ENCODE measurements at regions not wholly inside any gene's neighbourhood (a gene's known extent, or its start where the extent isn't known, plus 50 kb on each side); places are given as distances from the start of the nearest gene placed in this dataset.

DNA sequence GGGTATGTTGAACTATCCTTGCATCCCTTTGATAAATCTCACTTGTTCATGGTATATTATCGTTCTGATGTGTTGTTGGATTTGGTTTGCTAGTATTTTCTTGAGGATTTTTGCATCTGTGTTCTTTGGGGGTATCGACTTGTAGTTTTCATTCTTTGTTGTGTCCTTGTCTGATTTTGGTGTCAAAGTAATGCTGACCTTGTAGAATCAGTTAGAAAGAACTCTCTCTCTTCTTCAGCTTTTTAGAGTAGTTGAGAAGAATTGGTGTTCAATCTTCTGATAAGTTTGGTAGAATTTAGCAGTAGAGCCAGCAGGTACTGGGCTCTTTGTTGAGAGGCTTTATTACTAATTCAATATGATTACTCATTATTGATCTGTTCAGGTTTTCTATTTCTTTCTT, 707.2 kb upstream of the LRFN5 start:
- Histone ChIP-seq H3K9me3 (replicated peaks) (no peaks in the 10 kb centered on the region), H3K27ac (no peak overlapping the region), H3K4me1 (no peaks in the 10 kb centered on the region), H3K36me3 (no peaks in the 10 kb centered on the region), H3K4me3 (no peak overlapping the region), H3K27me3 (no peaks in the 10 kb centered on the region)
- DNase-seq = no peak

DNA sequence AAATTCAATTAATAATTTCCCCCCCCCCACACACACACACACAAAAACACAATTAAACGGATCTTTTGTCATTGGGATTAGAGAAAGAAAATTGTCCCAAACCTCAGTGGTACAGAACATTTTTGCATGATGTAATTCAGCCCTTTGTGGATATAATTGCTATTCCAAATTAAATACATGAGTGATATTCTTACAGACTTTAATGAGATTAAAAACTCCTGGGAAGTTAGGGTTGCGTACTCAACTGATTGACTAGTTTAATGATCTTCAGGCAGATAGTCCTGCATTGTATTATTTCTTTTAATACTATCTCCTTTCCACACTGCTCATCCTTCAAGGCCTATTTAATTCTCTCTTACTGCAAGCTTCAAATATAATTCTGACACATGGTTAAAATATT, 711.8 kb upstream of the LRFN5 start:
- Histone ChIP-seq H3K36me3 (no peaks in the 10 kb centered on the region), H3K27ac (no peak overlapping the region), H3K4me1 (no peaks in the 10 kb centered on the region), H3K9me3 (replicated peaks) (no peaks in the 10 kb centered on the region), H3K4me3 (no peak overlapping the region), H3K27me3 (no peaks in the 10 kb centered on the region)
- DNase-seq = no peak

DNA sequence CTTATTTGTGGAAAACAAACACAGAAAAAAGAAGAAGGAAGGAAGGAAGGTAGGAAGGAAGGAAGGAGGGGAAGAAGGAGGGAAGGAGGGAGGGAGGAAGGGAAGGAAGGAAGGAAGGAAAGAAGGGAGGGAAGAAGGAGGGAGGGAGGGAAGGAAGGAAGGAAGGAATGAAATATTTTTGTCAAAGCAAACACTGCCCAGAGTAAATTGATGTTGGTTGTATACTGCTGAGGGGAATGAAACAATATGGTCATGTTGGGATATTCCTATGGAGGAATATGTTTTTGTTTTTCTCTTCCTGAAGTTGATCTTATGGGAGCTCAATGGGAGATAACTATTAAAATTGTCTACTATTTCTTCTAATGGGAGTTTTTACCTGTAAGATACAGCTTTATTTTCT, 717.5 kb upstream of the LRFN5 start:
- Histone ChIP-seq H3K4me3 (no peak overlapping the region), H3K36me3 (no peaks in the 10 kb centered on the region), H3K27me3 (no peaks in the 10 kb centered on the region), H3K27ac (no peak overlapping the region), H3K9me3 (replicated peaks) (no peaks in the 10 kb centered on the region), H3K4me1 (no peaks in the 10 kb centered on the region)
- DNase-seq = no peak

DNA sequence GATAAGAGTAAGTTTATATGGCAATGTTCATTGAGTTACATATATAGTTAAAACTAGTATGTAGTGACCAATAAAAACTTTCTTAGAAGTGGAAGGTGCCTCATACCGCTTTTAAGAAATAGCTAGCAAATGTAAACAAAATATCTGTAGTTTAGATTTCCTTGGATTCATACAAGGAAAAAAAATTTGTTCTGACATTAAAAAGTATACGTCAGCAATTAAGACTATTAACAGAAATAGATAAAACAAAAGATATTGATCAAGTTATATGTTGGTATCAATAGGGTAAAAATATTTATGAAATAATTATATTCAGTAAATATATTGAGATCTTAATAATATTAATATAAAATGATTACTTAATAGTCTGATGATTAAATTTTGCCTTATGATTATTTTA, 718.8 kb upstream of the LRFN5 start:
- no peak overlapping the region for H3K4me3 ChIP-seq
- no peaks in the 10 kb centered on the region for H3K36me3 ChIP-seq
- H3K27me3 ChIP-seq = no peaks in the 10 kb centered on the region
- H3K27ac ChIP-seq = no peak overlapping the region
- H3K9me3 ChIP-seq (replicated peaks) = no peaks in the 10 kb centered on the region
- no peaks in the 10 kb centered on the region for H3K4me1 ChIP-seq
- DNase-seq = no peak

DNA sequence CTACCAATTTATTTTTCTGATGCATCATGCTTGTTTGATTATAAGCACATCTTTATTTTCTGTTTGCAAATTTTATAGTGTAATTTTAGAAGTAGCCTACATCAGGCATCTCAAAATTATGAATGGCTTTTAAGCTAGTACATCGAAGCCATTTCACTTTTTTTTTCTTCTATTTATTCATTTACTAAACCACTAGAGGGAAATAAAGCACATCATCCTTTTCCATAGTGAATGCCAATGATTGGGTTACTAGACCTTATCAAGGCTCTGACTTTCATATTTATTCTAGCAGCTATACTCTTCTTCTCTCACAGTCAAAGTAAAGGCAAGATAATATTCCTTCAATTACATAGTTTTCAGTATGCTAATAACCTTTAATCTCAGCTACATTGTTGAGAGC, 736.4 kb upstream of the LRFN5 start:
- no peaks in the 10 kb centered on the region for H3K4me1 ChIP-seq
- no peaks in the 10 kb centered on the region for H3K36me3 ChIP-seq
- no peaks in the 10 kb centered on the region for H3K27me3 ChIP-seq
- no peak overlapping the region for H3K27ac ChIP-seq
- H3K9me3 ChIP-seq (replicated peaks) = no peaks in the 10 kb centered on the region
- no peak overlapping the region for H3K4me3 ChIP-seq
- DNase-seq = no peak

DNA sequence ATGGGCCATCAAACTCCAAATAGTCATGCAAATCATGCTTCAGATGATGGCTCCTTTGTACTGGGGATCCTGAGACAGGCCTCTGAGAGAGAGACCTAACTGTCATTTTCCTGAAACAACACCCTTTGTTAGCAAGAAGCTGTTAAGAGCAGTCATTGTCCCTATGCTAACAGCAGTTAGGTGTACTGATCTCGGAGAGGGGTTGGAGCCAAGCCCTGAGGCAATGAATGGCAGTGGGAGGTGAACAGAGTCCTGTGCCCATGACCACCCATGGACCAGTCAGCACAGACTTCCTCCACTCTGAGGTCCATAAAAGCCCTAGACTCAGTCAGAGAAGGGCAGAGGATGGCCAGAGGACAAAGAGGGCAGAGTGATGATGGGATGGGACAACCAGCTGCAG, 747.6 kb upstream of the LRFN5 start:
- Histone ChIP-seq H3K27ac (no peak overlapping the region), H3K9me3 (replicated peaks) (no peaks in the 10 kb centered on the region), H3K36me3 (no peaks in the 10 kb centered on the region), H3K4me1 (no peaks in the 10 kb centered on the region), H3K4me3 (no peak overlapping the region), H3K27me3 (no peaks in the 10 kb centered on the region)
- no peak for DNase-seq

DNA sequence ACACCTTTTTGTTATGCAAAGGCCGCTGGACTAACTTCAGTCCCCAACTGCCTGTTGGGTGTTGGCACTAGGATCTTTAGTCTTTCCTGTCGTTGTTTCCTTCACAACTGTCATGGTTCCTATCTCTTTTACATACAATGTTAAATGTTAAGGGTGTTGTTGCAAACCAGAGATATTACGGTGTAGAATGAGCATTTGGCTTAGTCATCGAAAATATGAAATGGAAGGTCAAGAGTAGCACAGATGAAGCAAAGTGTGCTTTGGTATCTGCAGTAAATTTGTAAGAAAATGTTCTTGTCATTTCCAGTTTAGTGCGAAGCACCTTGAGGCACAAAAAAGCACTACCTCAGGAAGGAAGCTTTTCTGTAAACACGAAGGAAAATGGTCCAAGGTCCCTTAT, 751.3 kb upstream of the LRFN5 start:
- DNase-seq = no peak
- Histone ChIP-seq H3K4me3 (no peak overlapping the region), H3K9me3 (replicated peaks) (no peaks in the 10 kb centered on the region), H3K27ac (no peak overlapping the region), H3K4me1 (no peaks in the 10 kb centered on the region), H3K27me3 (no peaks in the 10 kb centered on the region), H3K36me3 (no peaks in the 10 kb centered on the region)

DNA sequence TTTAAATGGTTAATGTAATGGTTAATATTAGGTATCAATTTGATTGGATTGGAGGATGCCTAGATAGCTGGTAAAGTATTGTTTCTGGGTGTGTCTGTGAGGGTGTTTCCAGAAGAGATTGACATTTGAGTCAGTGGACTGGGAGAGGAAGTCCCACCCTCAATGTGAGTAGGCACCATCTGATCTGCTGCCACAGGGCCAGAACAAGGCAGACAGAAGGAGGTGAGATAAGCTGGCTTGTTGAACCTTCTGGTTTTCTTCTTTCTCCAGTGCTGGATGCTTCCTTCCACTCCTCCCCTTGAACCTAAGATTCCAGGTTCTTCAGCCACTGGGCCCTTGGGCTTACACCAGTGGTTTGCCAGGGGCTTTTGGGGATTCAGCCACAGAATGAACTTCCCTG, 756.5 kb upstream of the LRFN5 start:
- no peaks in the 10 kb centered on the region for H3K4me1 ChIP-seq
- no peak overlapping the region for H3K27ac ChIP-seq
- DNase-seq = no peak
- no peaks in the 10 kb centered on the region for H3K27me3 ChIP-seq
- no peaks in the 10 kb centered on the region for H3K36me3 ChIP-seq
- H3K9me3 ChIP-seq (replicated peaks) = no peaks in the 10 kb centered on the region
- H3K4me3 ChIP-seq = no peak overlapping the region

DNA sequence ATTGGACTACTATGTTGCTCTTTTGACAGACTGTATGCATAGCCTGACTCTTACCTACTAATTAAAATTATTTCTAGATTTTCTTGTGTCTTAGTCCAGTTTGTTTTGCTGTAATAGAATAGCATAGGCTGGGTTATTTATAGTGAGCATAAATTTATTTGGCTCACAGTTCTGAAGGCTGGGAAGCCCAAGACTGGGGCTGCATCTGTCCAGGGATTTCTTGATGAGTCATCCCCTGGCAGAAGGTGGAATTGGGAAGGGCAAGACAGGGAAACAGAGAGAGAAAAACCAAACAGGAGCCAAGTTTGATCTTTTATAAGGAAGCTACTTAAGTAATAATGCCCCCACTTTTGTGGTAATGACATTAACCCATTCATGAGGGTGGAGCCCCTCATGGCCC, 759.2 kb upstream of the LRFN5 start:
- Histone ChIP-seq H3K4me3 (no peak overlapping the region), H3K27ac (no peak overlapping the region), H3K36me3 (no peaks in the 10 kb centered on the region), H3K27me3 (no peaks in the 10 kb centered on the region), H3K4me1 (no peaks in the 10 kb centered on the region), H3K9me3 (replicated peaks) (no peaks in the 10 kb centered on the region)
- DNase-seq = no peak

DNA sequence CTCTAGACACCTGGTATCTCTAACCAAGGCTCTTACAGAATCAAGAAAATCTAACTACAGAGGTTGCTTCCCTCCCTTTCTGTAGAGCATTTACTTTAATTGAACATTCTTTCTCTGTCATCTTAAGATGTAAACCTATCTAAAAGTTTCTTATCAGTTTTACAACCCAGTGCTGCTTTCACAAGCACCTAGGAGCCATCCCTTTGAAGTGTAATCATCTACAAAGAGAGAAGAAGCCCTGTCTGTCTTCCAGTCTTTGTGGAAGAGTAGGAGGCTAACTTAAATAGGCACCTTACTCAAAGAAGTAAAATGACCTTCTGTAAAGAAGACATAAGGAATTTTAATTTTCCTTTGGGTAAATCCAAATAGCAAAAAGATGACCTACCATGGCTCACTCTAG, 763.9 kb upstream of the LRFN5 start:
- H3K9me3 ChIP-seq (replicated peaks) = no peaks in the 10 kb centered on the region
- no peaks in the 10 kb centered on the region for H3K4me1 ChIP-seq

DNA sequence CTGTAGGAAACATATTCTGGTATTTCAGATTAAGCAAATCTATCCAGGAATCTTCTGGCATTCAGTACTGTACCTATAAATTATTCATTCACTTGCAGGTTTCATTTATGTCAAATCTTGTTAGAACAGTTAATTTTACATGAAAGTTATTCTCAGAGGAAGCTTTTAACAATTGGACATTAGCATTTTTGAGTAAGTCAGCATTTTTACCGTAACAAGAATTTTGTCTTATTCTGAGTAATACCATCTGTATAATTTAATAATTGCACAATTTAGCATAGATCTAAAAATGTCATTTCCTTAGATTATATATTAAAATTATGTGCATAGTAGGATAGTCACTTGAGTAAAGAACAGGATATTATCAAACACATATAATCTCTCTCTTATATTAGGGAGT, 764.8 kb upstream of the LRFN5 start:
- no peaks in the 10 kb centered on the region for H3K27me3 ChIP-seq
- H3K4me3 ChIP-seq = no peak overlapping the region
- no peak for DNase-seq
- H3K4me1 ChIP-seq = no peaks in the 10 kb centered on the region
- no peak overlapping the region for H3K27ac ChIP-seq
- H3K36me3 ChIP-seq = no peaks in the 10 kb centered on the region
- no peaks in the 10 kb centered on the region for H3K9me3 ChIP-seq (replicated peaks)

More for the DNA sequence above, 763.9 kb upstream of the LRFN5 start:
- Histone ChIP-seq H3K4me3 (no peak overlapping the region), H3K27me3 (no peaks in the 10 kb centered on the region), H3K36me3 (no peaks in the 10 kb centered on the region), H3K27ac (no peak overlapping the region)
- DNase-seq = no peak

DNA sequence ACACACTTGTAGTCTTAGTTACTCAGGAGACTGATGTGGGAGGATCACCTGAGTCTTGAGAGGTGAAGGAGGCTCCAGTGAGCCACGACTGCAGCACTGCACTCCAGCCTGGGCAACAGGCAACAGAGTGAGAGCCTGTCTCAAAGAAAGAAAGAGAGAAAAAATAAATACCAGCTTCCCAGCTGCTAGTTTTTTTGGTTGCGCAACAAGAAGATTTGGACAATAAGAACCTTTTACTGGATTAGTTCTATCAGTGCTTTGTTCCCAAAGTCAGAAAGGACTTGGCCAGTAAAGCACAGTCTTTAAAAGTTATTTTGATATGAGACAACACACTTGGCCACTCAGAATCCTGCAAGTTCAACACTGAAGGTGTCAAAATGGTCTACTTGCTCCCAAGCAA, 768.1 kb upstream of the LRFN5 start:
- DNase-seq = no peak
- Histone ChIP-seq H3K36me3 (no peaks in the 10 kb centered on the region), H3K9me3 (replicated peaks) (no peaks in the 10 kb centered on the region), H3K27ac (no peak overlapping the region), H3K4me3 (no peak overlapping the region), H3K4me1 (no peaks in the 10 kb centered on the region), H3K27me3 (no peaks in the 10 kb centered on the region)

DNA sequence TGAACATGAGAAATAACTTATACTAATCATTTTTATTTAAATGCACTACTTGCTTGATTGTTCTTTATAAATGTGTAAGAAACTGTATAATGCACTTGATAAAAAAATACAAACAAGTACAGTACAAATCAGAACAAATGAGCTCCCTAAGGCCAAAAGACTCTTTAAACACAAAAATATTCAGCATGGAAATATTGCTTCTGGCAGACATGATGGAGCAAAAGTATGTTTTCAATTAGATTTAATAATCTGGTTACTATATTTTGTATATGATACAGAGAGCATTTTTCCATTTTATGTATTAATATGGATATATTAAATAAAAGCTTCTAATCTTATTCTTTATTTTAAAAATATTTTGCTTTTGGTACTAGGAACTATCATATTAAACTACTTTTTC, 800.2 kb upstream of the LRFN5 start:
- Histone ChIP-seq H3K27me3 (0 out of 2 replicates have a peak, but pooled peaks cover 4% of the 10 kb centered on the region), H3K9me3 (replicated peaks) (no peaks in the 10 kb centered on the region), H3K4me1 (no peaks in the 10 kb centered on the region), H3K27ac (no peak overlapping the region), H3K4me3 (no peak overlapping the region), H3K36me3 (no peaks in the 10 kb centered on the region; the same call in 1 of the 2 replicates)
- DNase-seq = no peak

DNA sequence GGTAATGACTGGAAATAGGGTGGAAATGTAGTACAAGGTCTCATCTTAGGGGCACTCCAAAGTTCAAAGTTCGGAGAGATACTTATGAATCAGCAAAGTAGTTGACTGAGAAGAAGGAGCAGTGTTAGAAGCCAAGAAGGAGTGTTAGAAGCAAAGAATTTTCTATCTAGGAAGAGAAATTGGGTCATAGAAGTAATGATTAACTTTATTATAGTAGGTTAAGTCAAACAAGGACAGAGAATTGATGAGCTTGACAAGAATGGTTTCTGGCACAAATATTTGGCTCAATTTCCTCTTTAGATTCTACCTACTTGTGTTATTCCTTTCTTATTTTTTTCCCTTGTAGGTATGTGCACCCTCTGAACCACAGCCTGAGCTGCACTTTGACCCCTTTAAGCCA, 810.5 kb upstream of the LRFN5 start:
- Histone ChIP-seq H3K9me3 (replicated peaks) (no peaks in the 10 kb centered on the region), H3K4me1 (no peaks in the 10 kb centered on the region), H3K4me3 (no peak overlapping the region), H3K27ac (no peak overlapping the region), H3K27me3 (no peaks in the 10 kb centered on the region), H3K36me3 (no peaks in the 10 kb centered on the region)
- DNase-seq = no peak

DNA sequence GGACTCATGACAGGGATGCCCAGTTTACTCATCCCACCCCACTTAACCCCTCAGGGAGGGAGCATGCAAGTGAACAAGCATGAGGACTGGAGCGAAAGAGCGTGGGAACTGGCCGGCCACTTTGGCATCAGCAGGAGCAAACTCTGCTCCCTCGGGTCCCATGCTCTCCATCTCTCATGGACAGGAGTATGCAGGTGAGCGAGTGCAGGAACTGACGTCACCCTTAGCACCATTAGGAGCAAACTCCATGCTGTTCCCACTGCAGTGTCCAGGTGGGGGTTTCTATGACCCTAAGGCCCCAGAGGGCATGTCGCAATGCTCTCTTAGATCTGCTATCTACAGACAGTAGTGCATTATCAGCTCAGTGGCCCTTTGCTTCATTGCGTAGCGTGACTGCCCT, 821.8 kb upstream of the LRFN5 start:
- no peaks in the 10 kb centered on the region for H3K4me1 ChIP-seq
- no peak overlapping the region for H3K4me3 ChIP-seq
- no peaks in the 10 kb centered on the region for H3K36me3 ChIP-seq
- H3K27me3 ChIP-seq = no peaks in the 10 kb centered on the region
- no peak for DNase-seq
- no peaks in the 10 kb centered on the region for H3K9me3 ChIP-seq (replicated peaks)
- no peak overlapping the region for H3K27ac ChIP-seq

DNA sequence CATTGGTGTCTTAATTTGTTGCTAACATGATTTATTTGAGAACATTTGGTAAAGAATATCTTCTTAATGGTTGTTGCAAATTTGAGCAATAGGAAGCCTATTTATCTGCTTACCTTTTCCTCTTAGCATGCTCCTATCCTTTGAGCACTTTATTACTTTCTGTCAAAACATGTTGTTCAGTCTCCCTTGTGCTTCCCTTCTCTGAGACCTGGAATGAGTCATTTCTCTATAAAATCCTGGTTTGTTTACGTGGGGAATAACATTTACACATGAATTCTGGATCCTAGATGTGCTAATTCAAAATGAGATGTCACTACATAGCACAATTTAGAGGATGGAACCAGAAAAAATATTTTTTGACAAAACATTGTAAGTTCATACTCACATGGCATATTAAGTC, 844.0 kb upstream of the LRFN5 start:
- no peak for DNase-seq
- no peaks in the 10 kb centered on the region for H3K36me3 ChIP-seq
- H3K4me3 ChIP-seq = no peak overlapping the region
- no peaks in the 10 kb centered on the region for H3K9me3 ChIP-seq (replicated peaks)
- H3K4me1 ChIP-seq = no peaks in the 10 kb centered on the region
- 0 out of 2 replicates have a peak, but pooled peaks cover 1% of the 10 kb centered on the region for H3K27me3 ChIP-seq
- H3K27ac ChIP-seq = no peak overlapping the region

DNA sequence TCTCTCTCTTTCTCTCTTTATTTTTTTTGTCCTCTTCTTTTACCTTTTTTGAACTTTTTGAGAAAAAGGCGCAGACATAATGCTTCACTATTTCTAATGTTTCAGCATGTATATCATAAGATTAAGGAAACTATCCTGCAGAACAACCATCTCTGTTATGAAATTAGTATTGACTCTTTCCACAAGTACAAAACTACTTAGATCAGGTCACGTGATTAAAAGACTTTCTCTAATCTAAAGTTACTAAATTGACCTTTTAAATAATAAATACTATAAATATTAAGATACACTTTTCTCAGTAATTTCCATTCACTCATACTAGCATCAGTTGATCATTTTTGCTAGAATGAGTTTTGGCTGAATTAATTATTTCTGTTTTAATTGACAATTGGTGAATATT, 844.5 kb upstream of the LRFN5 start:
- no peak overlapping the region for H3K4me3 ChIP-seq
- H3K27ac ChIP-seq = no peak overlapping the region
- H3K36me3 ChIP-seq = no peaks in the 10 kb centered on the region
- H3K27me3 ChIP-seq = no peaks in the 10 kb centered on the region
- no peaks in the 10 kb centered on the region for H3K4me1 ChIP-seq
- no peak for DNase-seq
- H3K9me3 ChIP-seq (replicated peaks) = no peaks in the 10 kb centered on the region

Data from SJCRH30 (cell line).